ENCODE measurements at regions not wholly inside any gene's neighbourhood (a gene's known extent, or its start where the extent isn't known, plus 50 kb on each side); places are given as distances from the start of the nearest gene placed in this dataset.

GRCh38 chr9:79968533-79968932 is 396.8 kb downstream of the TLE4 start:
- Mint-ChIP-seq H3K27ac (no peak overlapping the region), H3K9me3 (no peaks in the 10 kb centered on the region), H3K36me3 (ENCODE audit: low read depth) (no peaks in the 10 kb centered on the region), H3K27me3 (ENCODE audit: low read depth) (peaks cover 20% of the 10 kb centered on the region), H3K4me1 (no peaks in the 10 kb centered on the region), H3K4me3 (no peak overlapping the region)
- no peak for TF ChIP-seq CTCF (IDR thresholded peaks at IDR 0.05; ENCODE audit: unreplicated experiment in 3 of 3)

GRCh38 chr9:79962836-79963235 is 391.1 kb downstream of the TLE4 start:
- Mint-ChIP-seq H3K9me3 (no peaks in the 10 kb centered on the region), H3K27ac (no peak overlapping the region), H3K4me1 (no peaks in the 10 kb centered on the region), H3K4me3 (no peak overlapping the region), H3K36me3 (ENCODE audit: low read depth) (no peaks in the 10 kb centered on the region), H3K27me3 (ENCODE audit: low read depth) (peaks cover 8% of the 10 kb centered on the region)
- no peak for TF ChIP-seq CTCF (IDR thresholded peaks at IDR 0.05; ENCODE audit: unreplicated experiment in 3 of 3)

- Mint-ChIP-seq H3K36me3 (ENCODE audit: low read depth) (no peaks in the 10 kb centered on the region), H3K27ac (no peak overlapping the region), H3K27me3 (ENCODE audit: low read depth) (peaks cover 4% of the 10 kb centered on the region), H3K9me3 (no peaks in the 10 kb centered on the region), H3K4me1 (no peaks in the 10 kb centered on the region), H3K4me3 (no peak overlapping the region)
- no peak for TF ChIP-seq CTCF (IDR thresholded peaks at IDR 0.05; ENCODE audit: unreplicated experiment in 3 of 3)
Observed at GRCh38 chr9:79962150-79962549, 390.4 kb downstream of the TLE4 start.

GRCh38 chr9:79955300-79955699 is 383.5 kb downstream of the TLE4 start:
- Mint-ChIP-seq H3K4me1 (no peaks in the 10 kb centered on the region), H3K4me3 (no peak overlapping the region), H3K9me3 (peaks cover 14% of the 10 kb centered on the region), H3K27ac (no peak overlapping the region), H3K27me3 (ENCODE audit: low read depth) (no peaks in the 10 kb centered on the region), H3K36me3 (ENCODE audit: low read depth) (peaks cover 8% of the 10 kb centered on the region)
- no peak for TF ChIP-seq CTCF (IDR thresholded peaks at IDR 0.05; ENCODE audit: unreplicated experiment in 3 of 3)

GRCh38 chr9:79953908-79954307 is 382.1 kb downstream of the TLE4 start:
- peaks cover 14% of the 10 kb centered on the region for H3K9me3 Mint-ChIP-seq
- no peaks in the 10 kb centered on the region for H3K27me3 Mint-ChIP-seq (ENCODE audit: low read depth)
- H3K27ac Mint-ChIP-seq = no peak overlapping the region
- H3K36me3 Mint-ChIP-seq (ENCODE audit: low read depth) = peaks cover 8% of the 10 kb centered on the region
- H3K4me3 Mint-ChIP-seq = no peak overlapping the region
- no peak for TF ChIP-seq CTCF (IDR thresholded peaks at IDR 0.05; ENCODE audit: unreplicated experiment in 3 of 3)
- no peaks in the 10 kb centered on the region for H3K4me1 Mint-ChIP-seq

- peaks cover 8% of the 10 kb centered on the region for H3K36me3 Mint-ChIP-seq (ENCODE audit: low read depth)
- H3K27ac Mint-ChIP-seq = no peak overlapping the region
- no peaks in the 10 kb centered on the region for H3K27me3 Mint-ChIP-seq (ENCODE audit: low read depth)
- no peak overlapping the region for H3K4me3 Mint-ChIP-seq
- peaks cover 14% of the 10 kb centered on the region for H3K9me3 Mint-ChIP-seq
- no peaks in the 10 kb centered on the region for H3K4me1 Mint-ChIP-seq
- TF ChIP-seq CTCF (IDR thresholded peaks at IDR 0.05; ENCODE audit: unreplicated experiment in 3 of 3) = no peak
Observed at GRCh38 chr9:79952401-79952800, 380.6 kb downstream of the TLE4 start.
